Right atrium auricular region (tissue), 2 donors: ENCODE measurements at regions not wholly inside any gene's neighbourhood (a gene's known extent, or its start where the extent isn't known, plus 50 kb on each side); places are given as distances from the start of the nearest gene placed in this dataset.
A peak's percentile ranks its signal among the peaks of the same experiment; 100 is the strongest.

Experiments
- DNase-seq: peaks from one replicate; pipeline ENCODE4 v3.0.0-alpha.2; 2019; ENCODE audit warnings: low spot score
- H3K27ac ChIP-seq, 2 donors: fragments of 200-600 bp; sonication (generic); 1 replicate in 1 of 2; 2 replicates in 1 of 2; pipeline ENCODE4 v1.5.1; 2016 to 2019
- H3K27me3 ChIP-seq, 2 donors: fragments of 200-600 bp; sonication (generic); one replicate each; pipeline versions ENCODE4 v1.5.1 to v1.6.0; 2017 to 2019
- H3K36me3 ChIP-seq: fragments of 200-600 bp; sonication (generic); one replicate; pipeline ENCODE4 v1.5.1; 2016
- H3K4me1 ChIP-seq, 2 donors: fragments of 200-600 bp; sonication (generic); one replicate each; pipeline versions ENCODE4 v1.5.1 to v1.6.0; 2017 to 2019
- H3K4me3 ChIP-seq, 2 donors: fragments of 200-600 bp; sonication (generic); 1 replicate in 1 of 2; 2 replicates in 1 of 2; pipeline ENCODE4 v1.5.1; 2017 to 2019; ENCODE audit warnings: mild to moderate bottlenecking in 1 of 2, moderate library complexity in 1 of 2
- H3K9me3 ChIP-seq, 2 donors: fragments of 200-600 bp; sonication (generic); one replicate each; pipeline ENCODE4 v1.5.1; 2019
- TF ChIP-seq, protein P1 (sequence below), 2 donors: fragments of 200-600 bp; sonication (generic); IDR thresholded peaks; one replicate each; pipeline ENCODE4 v1.5.1; 2019; ENCODE audit warnings: antibody characterized with exemption in 2 of 2

DNA sequence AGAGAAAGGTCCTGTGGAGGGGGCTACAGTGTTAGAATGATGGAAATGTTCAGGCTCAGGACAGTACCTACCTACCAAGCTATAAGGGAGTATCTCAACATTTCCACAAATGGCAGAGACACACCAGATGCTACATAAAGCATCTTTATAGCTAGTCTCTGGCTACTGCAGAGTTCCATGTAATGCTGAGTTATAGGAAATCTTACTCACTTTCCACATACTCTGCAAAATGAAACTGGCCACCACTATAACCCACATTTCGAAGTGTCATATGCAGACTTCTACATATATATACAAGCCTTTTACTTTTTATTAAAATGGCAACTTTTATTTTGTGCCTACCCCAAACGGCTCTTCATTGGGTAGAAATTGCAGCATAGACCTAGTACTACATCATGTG lies 85.5 kb downstream of the FAS start:
- Histone ChIP-seq H3K4me3 (no peak overlapping the region), H3K27ac (no peak overlapping the region), H3K27me3 (no peaks in the 10 kb centered on the region), H3K36me3 (no peaks in the 10 kb centered on the region), H3K9me3 (no peaks in the 10 kb centered on the region), H3K4me1 (no peaks in the 10 kb centered on the region)
- no peak for DNase-seq
- TF ChIP-seq, protein P1, sequence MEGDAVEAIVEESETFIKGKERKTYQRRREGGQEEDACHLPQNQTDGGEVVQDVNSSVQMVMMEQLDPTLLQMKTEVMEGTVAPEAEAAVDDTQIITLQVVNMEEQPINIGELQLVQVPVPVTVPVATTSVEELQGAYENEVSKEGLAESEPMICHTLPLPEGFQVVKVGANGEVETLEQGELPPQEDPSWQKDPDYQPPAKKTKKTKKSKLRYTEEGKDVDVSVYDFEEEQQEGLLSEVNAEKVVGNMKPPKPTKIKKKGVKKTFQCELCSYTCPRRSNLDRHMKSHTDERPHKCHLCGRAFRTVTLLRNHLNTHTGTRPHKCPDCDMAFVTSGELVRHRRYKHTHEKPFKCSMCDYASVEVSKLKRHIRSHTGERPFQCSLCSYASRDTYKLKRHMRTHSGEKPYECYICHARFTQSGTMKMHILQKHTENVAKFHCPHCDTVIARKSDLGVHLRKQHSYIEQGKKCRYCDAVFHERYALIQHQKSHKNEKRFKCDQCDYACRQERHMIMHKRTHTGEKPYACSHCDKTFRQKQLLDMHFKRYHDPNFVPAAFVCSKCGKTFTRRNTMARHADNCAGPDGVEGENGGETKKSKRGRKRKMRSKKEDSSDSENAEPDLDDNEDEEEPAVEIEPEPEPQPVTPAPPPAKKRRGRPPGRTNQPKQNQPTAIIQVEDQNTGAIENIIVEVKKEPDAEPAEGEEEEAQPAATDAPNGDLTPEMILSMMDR (IDR thresholded peaks at IDR 0.05), result no peak

GRCh38 chr10:89075631-89076030 lies 85.0 kb downstream of the FAS start:
- no peak for DNase-seq
- no peaks in the 10 kb centered on the region for H3K4me1 ChIP-seq
- no peak overlapping the region for H3K27ac ChIP-seq
- H3K4me3 ChIP-seq, result no peak overlapping the region
- H3K36me3 ChIP-seq, result no peaks in the 10 kb centered on the region
- no peaks in the 10 kb centered on the region for H3K9me3 ChIP-seq
- H3K27me3 ChIP-seq, result no peaks in the 10 kb centered on the region
- TF ChIP-seq, protein P1 (IDR thresholded peaks at IDR 0.05), result no peak

DNA sequence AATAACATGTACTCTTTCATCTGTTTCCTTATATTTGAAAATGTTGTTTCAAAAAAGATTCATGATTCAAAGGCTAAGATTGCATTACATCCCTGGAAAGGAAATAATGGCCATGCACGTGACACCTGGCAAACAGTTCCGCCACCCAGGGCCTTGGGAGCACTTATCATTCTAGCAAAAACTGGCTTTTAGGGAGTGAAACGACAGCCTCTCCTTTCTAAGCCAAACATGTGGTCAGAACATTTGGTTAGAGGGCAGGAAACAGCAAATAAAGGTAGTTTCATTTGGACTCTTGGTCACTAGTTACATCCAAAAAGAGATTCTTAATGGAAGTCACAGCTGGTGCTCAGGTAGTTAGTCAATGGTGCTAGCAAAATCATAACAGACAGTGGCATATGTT lies 83.5 kb downstream of the FAS start:
- DNase-seq, result peak; percentile 81
- no peak overlapping the region for H3K4me3 ChIP-seq
- no peaks in the 10 kb centered on the region for H3K4me1 ChIP-seq
- peak overlapping the region in 1 of 2 donors; percentile 50 for H3K27ac ChIP-seq
- H3K36me3 ChIP-seq, result no peaks in the 10 kb centered on the region
- TF ChIP-seq, protein P1 (IDR thresholded peaks at IDR 0.05), result no peak
- no peaks in the 10 kb centered on the region for H3K9me3 ChIP-seq
- H3K27me3 ChIP-seq, result no peaks in the 10 kb centered on the region

DNA sequence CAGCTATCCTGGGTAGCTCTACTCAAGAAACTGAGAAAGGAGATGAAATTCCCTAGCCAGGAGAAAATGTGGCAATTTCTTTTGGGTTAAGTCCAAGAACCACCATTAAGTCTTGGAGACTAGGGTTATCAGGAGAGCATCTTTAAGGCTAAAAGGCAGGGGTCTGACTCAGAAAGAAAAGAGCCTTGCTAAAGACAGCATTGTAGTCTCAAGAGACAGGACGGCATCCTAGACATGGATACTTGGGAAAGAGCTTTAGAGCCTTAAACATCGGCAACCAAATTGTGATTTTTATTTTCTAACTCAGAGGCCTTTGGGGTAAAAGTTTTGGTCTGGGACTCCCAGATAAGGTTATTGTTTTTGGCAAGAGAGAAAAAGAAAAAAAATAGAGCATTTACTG lies 83.1 kb downstream of the FAS start:
- DNase-seq, result no peak
- Histone ChIP-seq H3K4me3 (no peak overlapping the region), H3K4me1 (no peaks in the 10 kb centered on the region), H3K36me3 (no peaks in the 10 kb centered on the region), H3K9me3 (no peaks in the 10 kb centered on the region), H3K27me3 (no peaks in the 10 kb centered on the region), H3K27ac (peak overlapping the region in 1 of 2 donors; percentile 50)
- TF ChIP-seq, protein P1 (IDR thresholded peaks at IDR 0.05), result no peak

- H3K4me3 ChIP-seq, result no peak overlapping the region
- no peaks in the 10 kb centered on the region for H3K9me3 ChIP-seq
- no peaks in the 10 kb centered on the region for H3K4me1 ChIP-seq
- TF ChIP-seq, protein P1 (IDR thresholded peaks at IDR 0.05), result no peak
- H3K27me3 ChIP-seq, result no peaks in the 10 kb centered on the region
- no peaks in the 10 kb centered on the region for H3K36me3 ChIP-seq
- DNase-seq, result no peak
- H3K27ac ChIP-seq, result no peak overlapping the region
These were observed 79.0 kb downstream of the FAS start for GRCh38 chr10:89069589-89069988.
